HCT116 (cell line): ENCODE measurements at regions not wholly inside any gene's neighbourhood (a gene's known extent, or its start where the extent isn't known, plus 50 kb on each side); places are given as distances from the start of the nearest gene placed in this dataset.

ENCODE experiments used
- ATAC-seq: fragments of 200-7000 bp; cut with Tn5 transposase; 2 replicates; pipeline ENCODE4 v1.9.1; 2020; ENCODE audit warnings: mild to moderate bottlenecking, moderate library complexity
- BruUV-seq: library from RNA; stranded (reverse); fragments of 400-500 nt; replicated peaks from 2 replicates; lab custom pipeline; 2021; lab: Mats Ljungman, UMichigan
- CTCF ChIA-PET: fragments of 300-600 bp; sonication (Branson Sonifier 250); formaldehyde crosslinking; loops from one replicate; lab custom pipeline; 2021; ENCODE audit warnings: antibody characterized with exemption; lab: Charles Lee
- POLR2A ChIA-PET: fragments of 300-600, 350-600 bp; sonication (Branson Sonifier 250); formaldehyde crosslinking; loops from one replicate; lab custom pipeline; 2021; ENCODE audit warnings: antibody characterized with exemption; lab: Charles Lee
- RAD21 ChIA-PET, 2 experiments: fragments of 300-600 bp; sonication (Branson Sonifier 250); formaldehyde crosslinking; loops; one replicate each; lab custom pipeline; 2023; ENCODE audit warnings: low total read pairs in 2 of 2; ENCODE audit not compliant: uncharacterized antibody in 2 of 2, unreplicated experiment in 2 of 2, low non-redundant PET in 1 of 2; lab: Charles Lee
- DNase-seq: peaks from one replicate; pipeline ENCODE4 v3.0.0-alpha.2; 2010; ENCODE audit warnings: low read depth, low spot score
- H2AFZ ChIP-seq: fragments of 200-600 bp; shearing (Covaris generic), sonication (generic); 2 replicates; pipeline ENCODE4 v1.6.1; 2017; ENCODE audit warnings: low read depth, mixed run types, mixed read lengths, antibody characterized with exemption, low read length; ENCODE audit not compliant: poor library complexity, severe bottlenecking
- H3K27ac ChIP-seq: 2 replicates; pipeline ENCODE4 v1.5.1; 2012; ENCODE audit warnings: low read depth, low read length
- H3K27me3 ChIP-seq: fragments of 200-600 bp; sonication (generic); 2 replicates; pipeline ENCODE4 v1.6.1; 2016; ENCODE audit warnings: mixed run types, low read length, mixed read lengths; ENCODE audit not compliant: insufficient read depth
- H3K36me3 ChIP-seq, 2 experiments: fragments of 200-500 bp in 1 of 2; fragments of 200-600 bp in 1 of 2; sonication (Bioruptor generic) in 1 of 2; sonication (generic) in 1 of 2; 2 replicates each; pipeline versions ENCODE4 v1.5.1 to v1.6.1; 2014 to 2016; ENCODE audit warnings: low read length in 2 of 2, inconsistent platforms in 1 of 2, mixed read lengths in 1 of 2, mixed run types in 1 of 2; ENCODE audit not compliant: insufficient read depth in 2 of 2, control insufficient read depth in 1 of 2
- H3K4me1 ChIP-seq, 2 experiments: fragments of 200-600 bp in 1 of 2; sonication (generic) in 1 of 2; 2 replicates each; pipeline versions ENCODE4 v1.5.1 to v1.6.1; 2012 to 2017; ENCODE audit warnings: low read length in 2 of 2, inconsistent platforms in 1 of 2, mild to moderate bottlenecking in 1 of 2, mixed read lengths in 1 of 2, mixed run types in 1 of 2, moderate library complexity in 1 of 2; ENCODE audit not compliant: insufficient read depth in 2 of 2, control insufficient read depth in 1 of 2
- H3K4me2 ChIP-seq: fragments of 200-600 bp; sonication (generic); 2 replicates; pipeline ENCODE4 v1.6.1; 2017; ENCODE audit warnings: mixed run types, low read length, mixed read lengths
- H3K4me3 ChIP-seq, 2 experiments: fragments of 200-600 bp in 1 of 2; sonication (generic) in 1 of 2; replicated peaks in 1 of 2; 2 replicates each; pipeline ENCODE4 v1.5.1; 2011 to 2016; ENCODE audit warnings: low read length in 2 of 2, control low read depth in 1 of 2, low read depth in 1 of 2, mild to moderate bottlenecking in 1 of 2, mixed read lengths in 1 of 2, mixed run types in 1 of 2
- H3K79me2 ChIP-seq: fragments of 200-600 bp; sonication (generic); 2 replicates; pipeline ENCODE4 v1.6.1; 2017; ENCODE audit warnings: mild to moderate bottlenecking, mixed run types, low read length, moderate library complexity, mixed read lengths; ENCODE audit not compliant: insufficient read depth
- H3K9ac ChIP-seq: fragments of 200-600 bp; sonication (generic); 2 replicates; pipeline ENCODE4 v1.6.1; 2016; ENCODE audit warnings: low read length, mixed read lengths
- H3K9me2 ChIP-seq: fragments of 200-600 bp; sonication (generic), shearing (Covaris generic); 2 replicates; pipeline ENCODE4 v1.6.1; 2017; ENCODE audit warnings: mixed run types, mild to moderate bottlenecking, moderate library complexity; ENCODE audit not compliant: insufficient read depth
- H3K9me3 ChIP-seq, 2 experiments: fragments of 200-500 bp in 1 of 2; fragments of 200-600 bp in 1 of 2; sonication (Bioruptor generic) in 1 of 2; sonication (generic) in 1 of 2; 2 replicates each; pipeline ENCODE4 v1.6.1; 2014 to 2017; ENCODE audit warnings: low read length in 2 of 2, mixed read lengths in 2 of 2, inconsistent platforms in 1 of 2, low read depth in 1 of 2, mild to moderate bottlenecking in 1 of 2, mixed run types in 1 of 2, moderate library complexity in 1 of 2; ENCODE audit not compliant: control insufficient read depth in 1 of 2, insufficient read depth in 1 of 2
- H4K20me1 ChIP-seq: fragments of 200-600 bp; sonication (generic), shearing (Covaris generic); 2 replicates; pipeline ENCODE4 v1.6.1; 2017; ENCODE audit warnings: mixed run types, mild to moderate bottlenecking, moderate library complexity; ENCODE audit not compliant: insufficient read depth
- CBX3 ChIP-seq: IDR thresholded peaks from 2 replicates; pipeline ENCODE4 v1.6.1; 2012; ENCODE audit warnings: low read depth
- CEBPB ChIP-seq: IDR thresholded peaks from 2 replicates; pipeline ENCODE4 v1.6.1; 2012; ENCODE audit warnings: low read depth
- EZH2phosphoT487 ChIP-seq: fragments of 200-600 bp; IDR thresholded peaks from 2 replicates; pipeline ENCODE4 v1.6.1; 2018; ENCODE audit warnings: antibody characterized with exemption, borderline replicate concordance
- MAX ChIP-seq: IDR thresholded peaks from 2 replicates; pipeline ENCODE4 v1.6.1; 2012
- POLR2AphosphoS5 ChIP-seq: IDR thresholded peaks from 2 replicates; pipeline ENCODE4 v1.6.1; 2011; ENCODE audit warnings: mild to moderate bottlenecking, low read depth, low read length, moderate library complexity
- SIN3A ChIP-seq: IDR thresholded peaks from 2 replicates; pipeline ENCODE4 v1.6.1; 2012; ENCODE audit warnings: low read depth
- SP1 ChIP-seq: IDR thresholded peaks from 2 replicates; pipeline ENCODE4 v1.6.1; 2012; ENCODE audit warnings: low read depth
- SRF ChIP-seq: IDR thresholded peaks from 2 replicates; pipeline ENCODE4 v1.6.1; 2012; ENCODE audit warnings: low read depth
- TCF7L2 ChIP-seq: IDR thresholded peaks from 2 replicates; pipeline ENCODE4 v1.7.0; 2011; ENCODE audit warnings: borderline replicate concordance, inconsistent platforms; ENCODE audit not compliant: insufficient read depth, insufficient read length; ENCODE audit errors: extremely low read depth
- ZBTB33 ChIP-seq: IDR thresholded peaks from 2 replicates; pipeline ENCODE4 v1.6.1; 2011; ENCODE audit warnings: mild to moderate bottlenecking, low read length, moderate library complexity; ENCODE audit not compliant: insufficient replicate concordance; ENCODE audit errors: extremely low read depth
- intact Hi-C: fragments of 100-400 bp; cut with micrococcal nuclease; formaldehyde crosslinking; loops from 2 replicates; pipeline ENCODE4 v1.10.0; 2022

- TF ChIP-seq ZBTB33: no peak
Observed at GRCh38 chr5:52007230-52007858, 624.1 kb downstream of the ISL1 start (continued).

- no peak overlapping the region for H3K4me3 ChIP-seq
- no TSS peak for BruUV-seq
- POLR2A ChIA-PET: no interaction called here
- no peaks in the 10 kb centered on the region for H3K9me2 ChIP-seq
- H3K9ac ChIP-seq: no peak overlapping the region
- no peaks in the 10 kb centered on the region for H3K27me3 ChIP-seq
- H3K27ac ChIP-seq: no peak overlapping the region
- no peak overlapping the region for H2AFZ ChIP-seq
- no peaks in the 10 kb centered on the region for H3K36me3 ChIP-seq
- CTCF ChIA-PET: no interaction called here
- H4K20me1 ChIP-seq: no peaks in the 10 kb centered on the region
- DNase-seq (no peak), ATAC-seq (no peak)
- no peak overlapping the region for H3K4me2 ChIP-seq
- no peak for TF ChIP-seq EZH2phosphoT487
- no peak for TF ChIP-seq MAX
- no peak for TF ChIP-seq SIN3A
- no peak for TF ChIP-seq SP1
- no peak for TF ChIP-seq SRF
- TF ChIP-seq CBX3: no peak
- TF ChIP-seq POLR2AphosphoS5: no peak
- no peak for TF ChIP-seq CEBPB
- no peak for TF ChIP-seq TCF7L2
- no peaks in the 10 kb centered on the region for H3K9me3 ChIP-seq
- intact Hi-C loops: no loop called here
- RAD21 ChIA-PET: no interaction called here
- H3K79me2 ChIP-seq: no peaks in the 10 kb centered on the region
- no peaks in the 10 kb centered on the region for H3K4me1 ChIP-seq
Observed at GRCh38 chr5:52010454-52010853, 627.2 kb downstream of the ISL1 start.
